DMS153 treated with DMSO at 0.1 percent for 48 hours (cell line): ENCODE measurements at regions not wholly inside any gene's neighbourhood (a gene's known extent, or its start where the extent isn't known, plus 50 kb on each side); places are given as distances from the start of the nearest gene placed in this dataset.
"Not testable (repeated sequence)": the region's sequence is repeated elsewhere in the genome, so short reads cannot be mapped to it uniquely, and the experiment has no call there.

Experiments used
- DNase-seq: peaks from one replicate; lab custom pipeline; 2025; ENCODE audit not compliant: unreplicated experiment; lab: John Stamatoyannopoulos, UW

DNA sequence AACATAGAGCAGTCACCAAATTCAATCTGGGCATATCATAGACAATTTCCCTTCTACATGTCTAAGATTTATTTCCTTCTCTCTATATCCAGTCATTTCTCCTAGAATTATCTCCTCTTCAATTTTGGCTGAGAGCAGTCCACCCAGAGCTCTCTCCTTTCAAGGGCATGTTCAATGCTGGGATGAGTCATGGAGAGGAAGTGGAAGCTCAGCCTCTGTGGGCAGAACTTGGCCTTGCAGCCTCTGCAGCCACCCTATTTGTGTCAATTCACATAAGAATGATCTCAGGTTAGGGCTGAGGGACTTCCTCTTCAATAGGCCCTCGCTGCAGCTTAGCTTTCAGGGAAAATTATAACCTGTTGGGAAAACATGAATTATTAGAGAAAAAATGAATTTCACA is 560.8 kb downstream of the POM121L12 start:
- DNase-seq, result no peak

DNA sequence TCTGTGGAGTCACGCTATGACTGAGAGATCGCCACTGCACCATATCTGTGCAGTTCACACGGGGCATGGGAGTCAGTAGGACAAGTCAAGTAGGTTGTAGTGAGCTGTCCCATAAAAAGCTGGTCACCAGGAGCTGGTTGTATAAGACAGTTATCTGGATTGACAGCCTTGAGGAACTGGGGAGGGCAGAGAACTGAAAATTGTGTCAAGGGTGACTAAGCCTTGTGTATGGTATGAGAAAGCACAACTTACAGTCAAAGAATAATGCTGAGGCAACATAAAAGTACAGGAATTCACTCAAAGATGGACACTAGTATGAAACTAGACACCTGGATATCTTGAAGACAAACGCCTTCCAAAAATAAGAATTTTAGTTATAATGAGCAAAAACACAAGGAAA is 564.9 kb downstream of the POM121L12 start:
- DNase-seq, result no peak

DNA sequence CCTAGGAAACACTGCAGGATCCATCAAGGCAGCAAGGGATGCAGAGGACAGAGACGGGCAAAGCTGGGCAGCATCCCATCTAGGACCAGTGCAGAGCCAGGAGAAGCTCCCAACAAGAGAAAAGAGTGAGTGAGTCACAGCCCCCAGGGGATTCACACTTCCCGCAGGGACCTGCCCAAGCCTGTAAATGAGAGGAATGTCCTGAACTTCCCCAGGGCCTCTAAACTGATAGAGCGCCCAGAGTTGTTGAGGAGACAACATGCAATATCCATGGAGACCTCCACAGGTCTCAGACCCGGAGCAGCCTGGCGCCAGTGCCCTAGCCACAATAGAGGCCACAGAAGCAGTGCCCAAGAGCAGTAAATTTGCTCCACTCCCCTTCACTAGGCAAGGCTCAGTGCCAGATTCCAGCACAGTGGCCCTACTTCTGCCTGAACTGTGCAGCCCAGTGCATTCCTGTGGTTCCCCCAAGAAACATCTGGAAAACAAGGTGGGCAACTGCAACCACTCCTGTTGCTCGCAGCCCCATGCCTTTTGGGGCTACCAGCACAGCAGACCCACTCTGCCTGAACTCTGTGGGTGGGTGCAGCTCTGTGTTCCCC is 567.5 kb downstream of the POM121L12 start:
- DNase-seq, result no peak

DNA sequence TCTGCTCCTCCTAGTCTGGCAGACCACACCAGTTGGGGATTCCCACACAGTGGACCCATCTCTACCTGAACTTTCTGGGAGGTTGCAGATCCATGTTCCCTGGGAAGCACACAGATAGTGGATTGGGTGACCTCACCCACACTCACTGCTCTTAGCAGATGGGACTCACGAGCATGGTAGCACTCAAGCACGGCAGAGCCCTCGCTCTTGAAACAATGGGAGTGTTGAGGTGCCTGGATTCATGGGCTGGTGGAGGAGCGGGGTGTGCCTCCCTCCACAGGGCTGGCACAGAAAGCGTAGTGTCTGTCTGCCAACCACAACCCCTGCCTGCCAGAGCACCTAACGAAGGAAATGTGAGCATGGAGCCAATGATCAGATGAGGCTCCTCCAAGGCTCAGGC is 568.0 kb downstream of the POM121L12 start:
- DNase-seq, result no peak

DNA sequence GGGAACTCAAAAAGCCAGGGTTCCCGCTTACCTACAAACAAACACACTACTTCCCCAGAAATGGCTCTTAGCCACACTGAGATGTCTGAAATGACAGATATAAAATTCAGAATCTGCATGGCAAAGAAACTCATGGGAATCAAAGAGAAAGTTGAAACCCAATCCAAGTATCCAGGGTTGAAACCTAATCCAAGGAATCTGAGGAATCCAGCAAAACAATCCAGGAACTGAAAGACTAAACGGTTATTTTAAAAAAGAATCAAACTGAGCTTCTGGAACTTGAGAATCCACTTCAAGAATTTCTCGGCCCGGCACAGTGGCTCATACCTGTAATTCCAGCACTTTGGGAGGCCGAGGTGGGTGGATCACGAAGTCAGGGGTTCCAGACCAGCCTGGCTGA is 568.8 kb downstream of the POM121L12 start:
- DNase-seq, result no peak

DNA sequence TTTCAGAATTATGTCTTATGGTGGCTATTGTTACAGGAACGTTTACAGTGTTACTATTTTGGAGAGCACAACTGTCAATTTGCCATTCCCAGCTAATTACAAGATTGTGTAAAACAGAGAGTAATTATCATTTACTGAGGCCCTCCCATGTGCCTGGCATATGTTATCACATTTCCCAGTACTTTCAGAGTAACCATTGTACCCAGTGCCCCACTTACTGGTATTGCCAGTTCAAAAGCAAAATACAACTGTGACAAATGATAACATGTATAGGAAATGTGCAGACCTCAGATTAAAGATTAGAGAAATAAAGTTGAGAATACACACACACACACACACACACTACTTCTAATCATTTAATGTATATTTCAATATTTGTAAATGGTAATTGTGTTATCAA is 572.5 kb downstream of the POM121L12 start:
- no peak for DNase-seq

DNA sequence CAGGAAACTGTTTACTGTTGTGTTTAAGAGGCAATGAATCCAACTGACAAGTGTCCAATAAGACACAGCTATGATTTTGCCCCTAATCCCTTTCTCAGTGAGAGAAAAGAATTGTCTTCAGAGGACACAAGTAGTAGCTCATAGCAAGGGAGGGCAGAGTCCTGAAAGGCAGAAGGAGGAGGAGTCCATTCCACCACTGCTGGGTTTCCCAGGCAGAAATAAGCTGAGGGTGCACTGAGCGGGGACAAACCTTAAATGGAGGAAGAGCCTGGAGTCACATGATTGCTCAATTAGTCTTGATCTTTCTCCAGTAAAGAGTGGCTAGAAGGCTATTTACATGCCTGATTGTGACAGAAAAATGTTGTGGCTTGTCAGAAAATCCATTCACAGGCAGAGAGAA is 573.8 kb downstream of the POM121L12 start:
- no peak for DNase-seq

DNA sequence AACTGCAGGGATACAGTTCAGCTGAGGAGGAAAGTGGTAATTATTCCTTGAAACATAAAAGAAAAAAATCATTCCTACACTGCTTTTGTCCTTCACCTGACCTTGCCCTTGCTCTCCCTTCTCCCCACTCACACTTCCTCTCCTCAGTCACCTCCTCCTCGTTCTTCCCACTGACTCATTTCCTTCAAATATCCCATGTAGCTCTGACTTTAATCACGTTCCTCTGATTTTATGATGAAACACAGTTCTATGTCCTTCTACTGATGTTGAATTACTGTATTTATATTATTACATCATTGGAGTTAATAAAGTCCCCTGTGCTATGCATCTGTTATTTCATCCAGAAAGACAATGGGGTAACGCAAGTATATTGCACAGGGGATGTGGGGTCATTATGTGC is 575.6 kb downstream of the POM121L12 start:
- DNase-seq, result no peak

DNA sequence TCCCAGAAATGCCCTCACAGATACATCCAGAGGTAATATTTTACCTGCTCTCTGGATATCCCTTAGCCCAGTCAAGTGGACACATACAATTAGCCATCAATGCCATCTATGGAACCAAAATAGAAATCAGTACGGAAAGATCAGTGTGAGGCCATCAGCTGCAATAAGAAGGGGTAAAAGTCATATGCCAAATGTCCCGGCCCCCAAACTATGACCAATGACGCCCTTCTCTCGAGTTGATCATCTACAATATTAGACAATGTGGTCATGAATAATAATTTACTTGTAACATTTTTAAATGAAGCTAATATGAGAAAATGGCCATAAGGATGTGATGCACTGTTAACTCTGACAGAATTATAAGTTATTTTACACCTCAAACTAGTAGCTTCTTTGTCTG is 588.9 kb downstream of the POM121L12 start:
- DNase-seq, result no peak

DNA sequence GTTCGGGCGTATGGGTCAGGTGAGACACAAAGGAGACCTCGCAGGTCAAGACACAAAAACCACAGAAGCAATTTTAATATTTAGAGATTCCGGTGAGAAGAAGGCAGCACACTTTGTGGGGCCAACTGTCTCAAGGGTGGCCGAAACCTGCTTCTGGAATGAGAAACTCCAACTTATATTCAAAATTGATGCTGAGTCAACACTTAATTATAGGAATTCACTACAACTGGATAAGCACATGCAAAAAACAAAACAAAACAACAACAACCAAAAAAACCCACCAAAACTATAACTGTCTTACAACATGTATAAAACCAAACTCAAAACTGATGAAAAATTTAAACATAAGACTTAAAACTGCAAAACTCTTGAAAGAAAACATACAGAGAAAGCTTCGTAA is 593.3 kb downstream of the POM121L12 start:
- no peak for DNase-seq

DNA sequence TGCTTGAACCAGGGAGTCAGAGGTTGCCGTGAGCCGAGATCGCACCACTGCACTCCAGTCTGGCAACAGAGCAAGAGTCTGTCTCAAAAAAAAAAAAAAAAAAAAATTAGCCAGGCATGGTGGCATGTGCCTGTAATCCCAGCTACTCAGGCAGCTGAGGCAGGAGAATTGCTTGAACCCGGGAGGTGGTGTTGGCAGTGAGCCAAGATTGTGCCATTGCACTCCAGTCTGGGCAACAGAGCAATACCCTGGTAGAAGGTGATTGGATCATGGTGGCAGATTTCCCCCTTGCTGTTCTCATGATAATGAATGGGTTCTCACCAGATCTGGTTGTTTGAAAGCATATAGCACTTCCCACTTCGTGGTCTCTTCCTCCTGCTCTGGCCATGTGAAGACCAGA is 599.8 kb downstream of the POM121L12 start:
- not testable (repeated sequence) for DNase-seq

DNA sequence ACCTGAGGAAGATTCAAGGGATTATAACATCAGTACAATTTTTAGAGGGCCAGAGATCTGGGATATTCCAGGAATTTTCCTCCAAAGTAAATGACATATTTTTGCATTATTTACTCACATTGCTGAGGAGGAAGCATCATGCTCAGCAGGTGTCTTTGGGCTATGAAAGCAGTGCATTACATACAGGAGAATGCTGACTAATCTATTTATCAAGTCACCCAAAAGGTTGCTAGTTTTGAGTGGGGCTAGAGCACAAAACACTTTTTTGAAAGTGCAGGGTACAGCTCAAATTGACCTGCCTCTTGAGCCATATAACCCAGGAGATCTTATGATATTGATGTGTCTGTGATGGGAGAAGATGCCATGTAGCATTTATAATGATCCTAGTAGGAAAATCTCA is 603.1 kb downstream of the POM121L12 start:
- DNase-seq, result no peak

DNA sequence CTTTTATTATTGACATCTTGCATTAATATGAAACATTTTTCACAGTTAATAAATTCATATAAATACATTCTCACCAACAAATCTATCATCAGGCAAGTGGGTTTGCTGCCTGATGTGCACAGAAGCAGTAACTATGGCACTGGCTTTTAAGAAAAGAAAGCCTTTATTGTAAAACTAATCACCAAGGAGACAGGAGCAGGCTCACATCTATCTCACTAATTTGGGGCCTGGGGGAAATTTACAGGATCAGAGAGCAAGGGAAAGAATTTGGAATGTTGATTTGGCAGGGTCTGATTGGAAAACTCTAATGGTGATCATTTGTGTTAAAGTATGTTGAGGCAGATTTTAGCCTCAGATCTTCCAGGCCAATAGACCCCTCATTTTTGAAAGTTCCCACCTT is 605.7 kb downstream of the POM121L12 start:
- no peak for DNase-seq

DNA sequence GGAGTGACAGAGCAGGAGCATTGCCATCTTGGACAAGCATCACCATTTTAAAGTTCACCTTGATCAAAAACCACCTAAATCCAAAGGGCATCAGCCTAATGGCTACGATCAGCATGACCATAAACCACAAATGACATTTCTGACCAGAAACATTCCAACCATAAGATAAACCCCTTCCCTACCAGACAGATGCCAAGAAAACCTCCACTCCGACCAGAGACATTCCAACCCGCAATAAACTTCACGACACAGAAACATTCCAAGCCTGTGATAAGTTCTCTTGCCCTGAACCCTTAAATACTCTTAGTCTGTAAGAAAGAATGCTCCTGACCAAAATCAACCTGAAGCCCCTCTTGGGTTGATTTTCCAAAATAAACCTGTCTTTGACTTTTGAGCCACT is 606.9 kb downstream of the POM121L12 start:
- DNase-seq, result no peak

DNA sequence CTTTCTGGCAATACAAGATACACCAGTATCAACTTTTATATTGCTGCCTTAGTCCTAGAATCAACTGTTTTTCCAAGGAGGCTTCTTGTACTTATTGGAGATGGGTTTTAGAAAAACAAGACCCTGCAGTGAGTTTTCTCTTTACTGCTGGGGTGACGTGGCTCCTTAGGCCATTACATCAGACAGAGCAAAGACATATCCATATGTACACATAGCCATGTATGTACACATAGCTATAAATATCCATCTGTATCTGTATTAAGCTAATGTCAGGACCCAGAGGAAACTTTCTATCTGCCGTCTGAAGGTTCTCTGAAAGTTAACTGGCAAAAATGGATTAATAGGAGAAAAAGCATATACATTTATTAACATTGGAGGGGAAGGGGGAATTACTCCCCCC is 607.4 kb downstream of the POM121L12 start:
- DNase-seq, result no peak

DNA sequence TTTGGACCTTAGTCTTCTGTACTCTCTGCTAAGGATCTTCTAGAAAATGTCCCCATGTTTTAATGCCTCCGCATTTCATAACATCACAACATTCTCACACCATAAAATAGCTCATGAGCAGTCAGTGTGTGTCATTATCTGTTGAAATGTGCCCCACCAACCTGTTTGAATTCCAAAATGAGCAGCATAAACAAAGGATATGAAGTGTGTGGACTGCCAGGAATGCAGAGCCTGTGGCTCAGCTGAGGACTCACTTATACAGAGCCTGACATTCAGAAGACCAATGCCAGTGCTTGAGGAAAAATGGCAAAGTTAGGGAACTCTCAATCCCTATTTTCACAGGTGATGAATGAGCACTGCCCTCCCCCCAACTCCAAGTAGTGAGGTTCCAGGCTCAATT is 621.4 kb downstream of the POM121L12 start:
- no peak for DNase-seq

DNA sequence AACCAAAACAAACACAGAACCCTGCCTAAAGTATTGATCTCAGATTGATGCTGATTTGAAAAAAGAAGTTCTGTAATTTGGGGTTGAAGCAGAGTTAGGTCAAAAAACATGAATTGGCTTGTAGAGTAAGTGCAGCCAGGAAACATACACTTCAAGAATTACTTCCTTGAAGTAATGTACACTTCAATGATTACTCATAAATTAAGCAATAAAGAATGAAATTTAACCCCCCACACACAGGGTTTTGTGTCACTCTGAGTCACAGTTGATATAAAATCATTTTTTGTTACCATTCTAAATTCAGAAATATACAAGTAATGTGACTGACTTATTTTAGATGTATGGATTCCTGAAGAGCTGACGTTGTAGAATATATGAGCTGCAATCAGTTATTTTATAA is 622.2 kb downstream of the POM121L12 start:
- no peak for DNase-seq

DNA sequence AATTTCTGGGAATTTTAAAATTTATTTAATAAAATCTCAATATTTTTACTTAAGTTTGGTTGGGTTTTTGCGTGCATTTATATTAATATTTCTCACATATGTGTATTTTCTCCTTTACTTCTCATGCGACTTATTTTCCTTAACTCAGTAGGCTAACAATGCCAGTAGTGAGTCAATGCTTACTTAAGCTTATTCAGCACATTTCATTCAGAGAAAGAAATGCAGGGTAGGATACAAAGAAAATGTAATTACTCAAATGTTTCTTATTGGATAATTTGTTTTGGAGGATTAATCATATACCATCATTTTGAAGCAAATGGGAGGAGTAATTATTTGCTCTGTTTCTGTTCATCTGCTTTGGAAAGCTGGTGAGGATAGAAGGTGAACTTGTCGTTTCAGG is 623.5 kb downstream of the POM121L12 start:
- no peak for DNase-seq

DNA sequence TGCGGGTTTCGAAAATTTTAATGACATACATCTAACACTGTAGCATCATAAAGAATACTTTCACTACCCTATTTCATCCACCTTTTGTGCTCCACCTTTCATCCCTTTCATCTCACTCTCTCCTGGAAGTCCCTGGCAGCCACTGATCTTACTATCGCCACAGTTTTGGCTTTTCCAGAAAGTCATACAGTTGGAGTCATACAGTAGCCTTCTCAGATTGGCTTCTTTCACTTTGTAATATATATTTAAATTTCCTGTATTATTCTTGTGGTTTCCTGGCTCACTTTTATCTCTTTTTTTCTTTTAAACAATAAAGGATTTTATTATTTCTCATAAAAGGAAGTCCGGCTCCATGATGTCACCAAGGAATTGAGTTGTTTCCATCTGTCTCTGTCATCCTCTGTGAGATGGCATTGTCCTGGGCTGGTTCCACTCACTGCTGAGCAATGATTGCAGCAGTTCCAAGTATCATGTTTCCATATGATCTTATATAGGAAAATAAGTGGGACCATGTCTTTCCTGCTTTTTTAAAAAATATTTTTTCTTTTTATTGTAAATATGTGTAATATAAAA is 626.3 kb downstream of the POM121L12 start:
- no peak for DNase-seq

DNA sequence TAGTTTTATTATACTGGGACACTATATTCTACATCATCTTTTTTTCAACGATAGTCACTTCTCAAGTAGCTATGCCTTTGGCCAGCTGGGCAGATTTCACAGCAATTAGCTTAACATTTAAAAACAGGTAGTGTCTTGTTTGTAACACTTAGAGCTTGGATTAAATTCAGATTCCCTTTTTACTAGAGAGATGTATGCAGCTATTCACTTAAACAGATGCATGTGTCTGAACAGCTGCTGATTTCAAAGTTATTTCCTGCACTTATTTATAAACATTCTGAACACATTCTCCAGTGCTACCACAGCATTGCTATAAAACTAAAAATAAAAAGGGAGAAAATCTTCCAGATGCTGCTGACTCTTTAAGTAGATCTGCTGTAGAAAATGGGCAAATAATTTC is 637.2 kb downstream of the POM121L12 start:
- DNase-seq, result no peak

DNA sequence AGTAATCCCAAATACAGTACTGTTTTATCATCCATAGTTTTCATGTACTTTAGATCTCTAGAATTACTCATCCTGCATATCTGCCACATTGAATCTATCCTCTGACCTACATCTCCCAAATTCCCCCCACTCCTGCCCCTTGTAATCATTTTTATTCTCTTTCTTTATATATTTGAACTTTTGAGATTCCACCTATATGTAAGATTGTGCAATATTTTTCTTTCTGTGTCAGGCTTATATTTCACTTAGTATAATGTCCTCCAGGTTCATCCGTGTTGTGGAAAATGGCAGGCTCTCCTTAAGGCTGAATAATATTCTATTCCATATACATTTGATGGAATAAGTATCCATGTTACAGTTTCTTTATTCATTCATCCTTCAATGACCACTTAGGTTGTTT is 640.4 kb downstream of the POM121L12 start:
- DNase-seq, result no peak

DNA sequence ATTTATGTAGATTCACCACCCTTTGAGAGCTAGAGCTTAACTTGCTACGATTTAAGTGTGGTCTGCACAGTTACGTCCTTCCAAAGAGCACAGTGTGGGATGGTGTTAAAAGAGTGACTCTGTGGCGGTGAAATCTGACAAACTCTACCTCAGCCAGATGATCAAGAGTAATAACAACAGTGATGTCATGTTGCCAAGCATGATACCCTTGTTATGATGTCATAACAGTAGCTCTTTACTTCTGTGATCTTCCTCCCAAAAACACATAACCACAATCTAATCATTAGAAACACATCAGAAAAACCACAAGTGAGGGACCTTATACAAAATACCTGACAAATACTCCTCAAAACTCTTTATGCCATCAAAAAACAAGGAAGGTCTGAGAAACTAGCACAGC is 649.3 kb downstream of the POM121L12 start:
- DNase-seq, result no peak

DNA sequence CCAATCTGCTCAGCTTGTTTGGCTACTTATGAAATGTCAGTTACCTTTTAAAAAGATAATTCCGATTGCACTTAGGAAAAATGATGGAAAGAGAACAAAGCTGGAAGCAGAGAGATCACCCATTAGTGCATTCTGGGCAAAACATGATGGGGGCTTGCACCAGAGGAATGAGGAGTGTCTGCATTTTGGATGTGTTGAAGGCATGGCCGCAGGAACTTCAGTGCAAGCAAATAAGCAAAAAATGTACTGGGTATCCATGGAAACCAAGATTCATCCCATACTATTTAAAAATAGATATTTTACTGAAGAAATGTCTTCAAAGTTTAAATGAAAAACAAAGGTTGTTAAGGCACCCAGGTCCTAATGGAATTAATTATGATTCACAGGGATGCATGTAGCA is 655.0 kb downstream of the POM121L12 start:
- no peak for DNase-seq
